Bronchial epithelial cell (primary cell): ENCODE measurements at regions not wholly inside any gene's neighbourhood (a gene's known extent, or its start where the extent isn't known, plus 50 kb on each side); places are given as distances from the start of the nearest gene placed in this dataset.

Experiments used
- DNase-seq: peaks from one replicate; pipeline ENCODE4 v3.0.0-alpha.2; 2010; ENCODE audit warnings: low read depth
- FAIRE-seq: peaks from 2 replicates; lab custom pipeline; 2011; peaks lifted over from hg19 to GRCh38; lab: Jason Lieb, UNC
- H3K27me3 ChIP-seq: 2 replicates; pipeline ENCODE4 v1.5.1; 2011; ENCODE audit warnings: low read length; ENCODE audit not compliant: control insufficient read depth, insufficient read depth
- H3K36me3 ChIP-seq: 2 replicates; pipeline ENCODE4 v1.5.1; 2011; ENCODE audit warnings: low read length; ENCODE audit not compliant: control insufficient read depth, insufficient read depth
- H3K4me3 ChIP-seq: 2 replicates; pipeline ENCODE4 v1.5.1; 2011; ENCODE audit warnings: mild to moderate bottlenecking, low read depth, low read length, control low read depth
- CTCF ChIP-seq: IDR thresholded peaks from 2 replicates; pipeline ENCODE4 v1.5.1; 2011; ENCODE audit warnings: mild to moderate bottlenecking, moderate library complexity, low read length, control low read depth, inconsistent platforms; ENCODE audit not compliant: insufficient read depth, severe bottlenecking

GRCh38 chr2:220787251-220787650 lies 784.9 kb downstream of the EPHA4 start:
- DNase-seq (peak; percentile 48), FAIRE-seq (no peak)
- H3K4me3 ChIP-seq = no peak overlapping the region
- H3K27me3 ChIP-seq = no peaks in the 10 kb centered on the region
- TF ChIP-seq CTCF = no peak
- no peaks in the 10 kb centered on the region for H3K36me3 ChIP-seq

- TF ChIP-seq CTCF = no peak
- peak; percentile 92 for DNase-seq
- H3K4me3 ChIP-seq = no peak overlapping the region
- no peaks in the 10 kb centered on the region for H3K27me3 ChIP-seq
- no peak for FAIRE-seq
- no peaks in the 10 kb centered on the region for H3K36me3 ChIP-seq
These were observed 782.1 kb downstream of the EPHA4 start for GRCh38 chr2:220789961-220790360.

GRCh38 chr2:220795705-220796104 lies 776.4 kb downstream of the EPHA4 start:
- H3K36me3 ChIP-seq = no peaks in the 10 kb centered on the region
- DNase-seq (peak; percentile 32), FAIRE-seq (peak; percentile 68)
- H3K27me3 ChIP-seq = no peaks in the 10 kb centered on the region
- H3K4me3 ChIP-seq = no peak overlapping the region
- TF ChIP-seq CTCF = no peak

GRCh38 chr2:220811115-220811514 lies 761.0 kb downstream of the EPHA4 start:
- DNase-seq = peak; percentile 63
- H3K4me3 ChIP-seq = no peak overlapping the region
- FAIRE-seq = no peak
- H3K27me3 ChIP-seq = no peaks in the 10 kb centered on the region
- TF ChIP-seq CTCF = no peak
- no peaks in the 10 kb centered on the region for H3K36me3 ChIP-seq

- Histone ChIP-seq H3K27me3 (no peaks in the 10 kb centered on the region), H3K36me3 (no peaks in the 10 kb centered on the region), H3K4me3 (no peak overlapping the region)
- FAIRE-seq = no peak
- TF ChIP-seq CTCF = no peak
- DNase-seq = peak; percentile 81
These were observed 760.0 kb downstream of the EPHA4 start for GRCh38 chr2:220811952-220812570.

- Histone ChIP-seq H3K4me3 (no peak overlapping the region), H3K36me3 (no peaks in the 10 kb centered on the region), H3K27me3 (no peaks in the 10 kb centered on the region)
- TF ChIP-seq CTCF = no peak
- FAIRE-seq (no peak), DNase-seq (no peak)
These were observed 757.7 kb downstream of the EPHA4 start for GRCh38 chr2:220814441-220814840.
